ENCODE measurements at regions not wholly inside any gene's neighbourhood (a gene's known extent, or its start where the extent isn't known, plus 50 kb on each side); places are given as distances from the start of the nearest gene placed in this dataset.
A peak's percentile ranks its signal among the peaks of the same experiment; 100 is the strongest.

GRCh38 chr3:10619989-10620832 lies 114.8 kb upstream of the ATP2B2 start:
- no peak for DNase-seq (ENCODE audit: low read depth in 2 of 2)
- no peak for TF ChIP-seq CTCF (IDR thresholded peaks at IDR 0.05; ENCODE audit: low read depth, low read length)
- H3K4me3 ChIP-seq (replicated peaks in 1 of 2; ENCODE audit: low read depth in 2 of 2, low read length in 2 of 2): no peak overlapping the region

- no peak for DNase-seq (ENCODE audit: low read depth in 2 of 2)
- H3K4me3 ChIP-seq (replicated peaks in 1 of 2; ENCODE audit: low read depth in 2 of 2, low read length in 2 of 2): no peak overlapping the region
- no peak for TF ChIP-seq CTCF (IDR thresholded peaks at IDR 0.05; ENCODE audit: low read depth, low read length)
Measured at GRCh38 chr3:10620833-10621082, 115.4 kb upstream of the ATP2B2 start.

- no peak for TF ChIP-seq CTCF (IDR thresholded peaks at IDR 0.05; ENCODE audit: low read depth, low read length)
- H3K4me3 ChIP-seq (replicated peaks in 1 of 2; ENCODE audit: low read depth in 2 of 2, low read length in 2 of 2): no peak overlapping the region
- DNase-seq (ENCODE audit: low read depth in 2 of 2): peak in 1 of 2 donors; percentile 2
Measured at GRCh38 chr3:10623578-10624275, 118.3 kb upstream of the ATP2B2 start.

- H3K4me3 ChIP-seq (replicated peaks in 1 of 2; ENCODE audit: low read depth in 2 of 2, low read length in 2 of 2): no peak overlapping the region
- no peak for TF ChIP-seq CTCF (IDR thresholded peaks at IDR 0.05; ENCODE audit: low read depth, low read length)
- DNase-seq (ENCODE audit: low read depth in 2 of 2): no peak
Measured at GRCh38 chr3:10625323-10625722, 119.9 kb upstream of the ATP2B2 start.

GRCh38 chr3:10627884-10628572 lies 122.6 kb upstream of the ATP2B2 start:
- no peak for DNase-seq (ENCODE audit: low read depth in 2 of 2)
- TF ChIP-seq CTCF (IDR thresholded peaks at IDR 0.05; ENCODE audit: low read depth, low read length): no peak
- H3K4me3 ChIP-seq (replicated peaks in 1 of 2; ENCODE audit: low read depth in 2 of 2, low read length in 2 of 2): no peak overlapping the region

GRCh38 chr3:10628891-10629670 lies 123.7 kb upstream of the ATP2B2 start:
- no peak for TF ChIP-seq CTCF (IDR thresholded peaks at IDR 0.05; ENCODE audit: low read depth, low read length)
- no peak overlapping the region for H3K4me3 ChIP-seq (replicated peaks in 1 of 2; ENCODE audit: low read depth in 2 of 2, low read length in 2 of 2)
- DNase-seq (ENCODE audit: low read depth in 2 of 2): no peak

Measured in cardiac fibroblast (primary cell).